ENCODE measurements at regions not wholly inside any gene's neighbourhood (a gene's known extent, or its start where the extent isn't known, plus 50 kb on each side); places are given as distances from the start of the nearest gene placed in this dataset.

DNA sequence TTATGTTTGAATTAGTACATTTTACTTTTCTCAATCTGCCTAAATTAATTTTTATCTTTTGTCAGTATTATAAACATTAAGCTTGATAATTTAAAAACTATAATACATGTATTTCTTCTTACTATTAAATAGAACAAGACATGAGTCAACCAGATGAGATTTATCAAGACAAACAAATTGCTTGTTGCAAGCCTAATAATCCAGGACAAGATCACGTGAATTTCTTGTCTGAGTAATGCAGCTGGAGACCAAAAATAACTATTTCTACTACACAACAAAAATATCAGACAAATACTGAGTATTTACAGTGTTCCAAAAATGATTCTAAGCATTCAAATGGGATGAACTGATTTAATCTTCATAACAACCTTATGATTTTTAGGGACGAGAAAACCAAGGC lies 339.1 kb upstream of the PRR16 start:
- no peaks in the 10 kb centered on the region for H3K36me3 ChIP-seq (ENCODE audit: control insufficient read depth, insufficient read depth, low read length)
- H3K9ac ChIP-seq (ENCODE audit: low read depth, low read length), result no peak overlapping the region
- no peak overlapping the region for H2BK15ac ChIP-seq (ENCODE audit: low read depth, low read length)
- ChIA-PET POLR2A (ENCODE audit: unreplicated experiment) (no interaction called here), CTCF (no interaction called here)
- WGBS, 2 experiments (ENCODE audit: extremely low coverage in 2 of 2, insufficient read length in 1 of 2), result no CpG with 5 or more reads among the region's 2 CpGs
- no peaks in the 10 kb centered on the region for H3K4me1 ChIP-seq (ENCODE audit: control insufficient read depth, insufficient read depth, low read length)
- H2BK20ac ChIP-seq (ENCODE audit: low read depth, low read length), result no peak overlapping the region
- H3K9me3 ChIP-seq (ENCODE audit: control insufficient read depth, insufficient read depth, low read length), result no peaks in the 10 kb centered on the region
- H3K27ac ChIP-seq (ENCODE audit: insufficient read depth, low read length), result no peak overlapping the region
- no peaks in the 10 kb centered on the region for H4K20me1 ChIP-seq (ENCODE audit: insufficient read depth, low read length)
- H2AK9ac ChIP-seq (replicated peaks; ENCODE audit: low read depth, low read length, poor library complexity), result no peak overlapping the region
- H4K91ac ChIP-seq (ENCODE audit: insufficient read depth, low read depth, low read length), result no peak overlapping the region
- H3K27me3 ChIP-seq (ENCODE audit: control insufficient read depth, insufficient read depth, low read length), result no peaks in the 10 kb centered on the region
- no peak overlapping the region for H3K4me2 ChIP-seq (ENCODE audit: low read depth, low read length)
- ATAC-seq (ENCODE audit: low read depth) (peak; percentile 17; the same call in 1 of the 2 replicates), DNase-seq (peak; percentile 36)
- no peak overlapping the region for H2AFZ ChIP-seq (replicated peaks; ENCODE audit: low read length, poor library complexity)
- BruUV-seq (replicated peaks), result no TSS peak
- intact Hi-C loops (cut with micrococcal nuclease), result no loop called here
- dilution Hi-C loops (cut with HindIII; ENCODE audit: low sequenced_read_pairs, unreplicated experiment), result no loop called here
- H3K4ac ChIP-seq (ENCODE audit: low read depth, low read length), result no peak overlapping the region
- in situ Hi-C loops (cut with MboI; ENCODE audit: low sequenced_read_pairs), result no loop called here
- H3K9me1 ChIP-seq (ENCODE audit: insufficient read depth, low read length), result no peaks in the 10 kb centered on the region
- H2AK5ac ChIP-seq (ENCODE audit: low read depth, low read length), result no peak overlapping the region
- no peak overlapping the region for H3K23ac ChIP-seq (ENCODE audit: low read depth, low read length)
- H3K4me3 ChIP-seq (ENCODE audit: insufficient read depth, low read depth, low read length), result no peak overlapping the region
- no peak for TF ChIP-seq RCOR1 (IDR thresholded peaks at IDR 0.05; ENCODE audit: insufficient replicate concordance, low read length)
- TF ChIP-seq, protein P1, sequence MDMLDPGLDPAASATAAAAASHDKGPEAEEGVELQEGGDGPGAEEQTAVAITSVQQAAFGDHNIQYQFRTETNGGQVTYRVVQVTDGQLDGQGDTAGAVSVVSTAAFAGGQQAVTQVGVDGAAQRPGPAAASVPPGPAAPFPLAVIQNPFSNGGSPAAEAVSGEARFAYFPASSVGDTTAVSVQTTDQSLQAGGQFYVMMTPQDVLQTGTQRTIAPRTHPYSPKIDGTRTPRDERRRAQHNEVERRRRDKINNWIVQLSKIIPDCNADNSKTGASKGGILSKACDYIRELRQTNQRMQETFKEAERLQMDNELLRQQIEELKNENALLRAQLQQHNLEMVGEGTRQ (IDR thresholded peaks at IDR 0.05; ENCODE audit: low read depth, low read length), result no peak
- no peak for TF ChIP-seq CHD1 (IDR thresholded peaks at IDR 0.05; ENCODE audit: low read depth, low read length)
- TF ChIP-seq BHLHE40 (IDR thresholded peaks at IDR 0.05; ENCODE audit: low read depth, low read length), result no peak
- no peak for TF ChIP-seq FOS (IDR thresholded peaks at IDR 0.05; ENCODE audit: low read depth, low read length)
- no peak for TF ChIP-seq RAD21 (IDR thresholded peaks at IDR 0.05; ENCODE audit: low read length)
- TF ChIP-seq NFE2L2 (IDR thresholded peaks at IDR 0.05; ENCODE audit: low read depth, low read length), result no peak
- TF ChIP-seq CTCF (conservative IDR thresholded peaks at IDR 0.05; ENCODE audit: low read depth, low read length), result no peak
- no peak for TF ChIP-seq MAFK (IDR thresholded peaks at IDR 0.05; ENCODE audit: low read depth, low read length)
- TF ChIP-seq CEBPB (IDR thresholded peaks at IDR 0.05; ENCODE audit: low read depth, low read length), result no peak
- TF ChIP-seq POLR2A (IDR thresholded peaks at IDR 0.05; ENCODE audit: low read depth, low read length), result no peak
- TF ChIP-seq SMC3 (IDR thresholded peaks at IDR 0.05; ENCODE audit: low read depth, low read length), result no peak
- TF ChIP-seq MXI1 (IDR thresholded peaks at IDR 0.05; ENCODE audit: borderline replicate concordance, low read depth, low read length), result no peak
- TF ChIP-seq, protein P2, sequence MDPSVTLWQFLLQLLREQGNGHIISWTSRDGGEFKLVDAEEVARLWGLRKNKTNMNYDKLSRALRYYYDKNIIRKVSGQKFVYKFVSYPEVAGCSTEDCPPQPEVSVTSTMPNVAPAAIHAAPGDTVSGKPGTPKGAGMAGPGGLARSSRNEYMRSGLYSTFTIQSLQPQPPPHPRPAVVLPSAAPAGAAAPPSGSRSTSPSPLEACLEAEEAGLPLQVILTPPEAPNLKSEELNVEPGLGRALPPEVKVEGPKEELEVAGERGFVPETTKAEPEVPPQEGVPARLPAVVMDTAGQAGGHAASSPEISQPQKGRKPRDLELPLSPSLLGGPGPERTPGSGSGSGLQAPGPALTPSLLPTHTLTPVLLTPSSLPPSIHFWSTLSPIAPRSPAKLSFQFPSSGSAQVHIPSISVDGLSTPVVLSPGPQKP (IDR thresholded peaks at IDR 0.05; ENCODE audit: borderline replicate concordance, low read depth, low read length), result no peak
- no peak for TF ChIP-seq RFX5 (IDR thresholded peaks at IDR 0.05; ENCODE audit: low read depth, low read length)
- TF ChIP-seq MAZ (IDR thresholded peaks at IDR 0.05; ENCODE audit: borderline replicate concordance, low read depth, low read length), result no peak
- H3K79me1 ChIP-seq (ENCODE audit: low read depth in 1 of 2, low read length in 2 of 2), result no peaks in the 10 kb centered on the region
- no peak overlapping the region for H2BK120ac ChIP-seq (ENCODE audit: low read depth, low read length)
- no peak overlapping the region for H2BK5ac ChIP-seq (ENCODE audit: low read depth, low read length, poor library complexity, severe bottlenecking)
- no peak overlapping the region for H3K18ac ChIP-seq (ENCODE audit: low read depth, low read length)
- H4K8ac ChIP-seq (ENCODE audit: low read depth in 2 of 2, low read length in 2 of 2), result no peak overlapping the region
- no peak overlapping the region for H3K14ac ChIP-seq (replicated peaks; ENCODE audit: low read depth, low read length)
- no peak overlapping the region for H3K56ac ChIP-seq (ENCODE audit: extremely low read depth, insufficient read depth, low read length)
- no peak overlapping the region for H4K5ac ChIP-seq (ENCODE audit: low read depth, low read length)
